Neural cell (in vitro differentiated cells): ENCODE measurements at regions not wholly inside any gene's neighbourhood (a gene's known extent, or its start where the extent isn't known, plus 50 kb on each side); places are given as distances from the start of the nearest gene placed in this dataset.

Experiments used
- H2AFZ ChIP-seq: fragments of 200-600, 300-800 bp; sonication (generic), shearing (Covaris generic); 2 replicates; pipeline ENCODE4 v1.6.0; 2014; ENCODE audit warnings: low read depth, mild to moderate bottlenecking, antibody characterized with exemption, low read length, moderate library complexity
- H3F3A ChIP-seq: fragments of 200-600 bp; shearing (Covaris generic); 2 replicates; pipeline ENCODE4 v1.6.1; 2016; ENCODE audit warnings: mild to moderate bottlenecking, moderate library complexity, mixed read lengths, antibody characterized with exemption, low read length; ENCODE audit not compliant: insufficient read depth, poor library complexity, severe bottlenecking
- H3K27ac ChIP-seq: fragments of 200-600, 300-800 bp; sonication (generic), shearing (Covaris generic); 2 replicates; pipeline ENCODE4 v1.5.1; 2014; ENCODE audit warnings: mild to moderate bottlenecking, low read length, moderate library complexity
- H3K27me3 ChIP-seq: fragments of 300-800, 200-600 bp; sonication (generic), shearing (Covaris generic); 2 replicates; pipeline ENCODE4 v1.6.0; 2014; ENCODE audit warnings: mild to moderate bottlenecking, low read depth, low read length, moderate library complexity; ENCODE audit not compliant: insufficient read depth
- H3K36me3 ChIP-seq: fragments of 300-800, 200-600 bp; sonication (generic), shearing (Covaris generic); 2 replicates; pipeline ENCODE4 v1.5.1; 2014; ENCODE audit warnings: mild to moderate bottlenecking, antibody characterized with exemption, low read length, moderate library complexity; ENCODE audit not compliant: insufficient read depth
- H3K4me2 ChIP-seq: fragments of 300-800, 200-600 bp; sonication (generic), shearing (Covaris generic); 2 replicates; pipeline ENCODE4 v1.6.0; 2014; ENCODE audit warnings: mild to moderate bottlenecking, low read length
- H3K4me3 ChIP-seq: fragments of 300-800, 200-600 bp; sonication (generic), shearing (Covaris generic); 2 replicates; pipeline ENCODE4 v1.5.1; 2014; ENCODE audit warnings: mild to moderate bottlenecking, low read length, moderate library complexity
- H3K79me2 ChIP-seq: fragments of 200-600 bp; shearing (Covaris generic); replicated peaks from 2 replicates; pipeline ENCODE4 v1.6.0; 2014; ENCODE audit warnings: mild to moderate bottlenecking, low read length, moderate library complexity; ENCODE audit not compliant: insufficient read depth
- H3K9ac ChIP-seq: fragments of 300-800, 200-600 bp; sonication (generic), shearing (Covaris generic); 2 replicates; pipeline ENCODE4 v1.6.1; 2016; ENCODE audit warnings: mild to moderate bottlenecking, low read length, mixed read lengths
- H3K9me2 ChIP-seq: fragments of 200-600 bp; shearing (Covaris generic); 2 replicates; pipeline ENCODE4 v1.6.1; 2016; ENCODE audit warnings: mild to moderate bottlenecking, low read length, mixed read lengths; ENCODE audit not compliant: insufficient read depth
- H3K9me3 ChIP-seq: fragments of 200-600, 300-800 bp; sonication (generic), shearing (Covaris generic); 2 replicates; pipeline ENCODE4 v1.6.1; 2016; ENCODE audit warnings: mild to moderate bottlenecking, mixed run types, low read length, moderate library complexity, mixed read lengths
- H4K20me1 ChIP-seq: fragments of 200-600 bp; shearing (Covaris generic); 2 replicates; pipeline ENCODE4 v1.6.1; 2016; ENCODE audit warnings: mild to moderate bottlenecking, mixed run types; ENCODE audit not compliant: insufficient read depth
- EP300 ChIP-seq: fragments of 450-650 bp; conservative IDR thresholded peaks from 2 replicates; pipeline ENCODE4 v1.6.1; 2014; ENCODE audit warnings: antibody characterized with exemption, mild to moderate bottlenecking, moderate library complexity; ENCODE audit not compliant: poor library complexity, severe bottlenecking
- EZH2 ChIP-seq: fragments of 200-600, 300-800 bp; shearing (Covaris generic), sonication (generic); IDR thresholded peaks from 2 replicates; pipeline ENCODE4 v1.6.1; 2014; ENCODE audit warnings: antibody characterized with exemption, low read length, borderline replicate concordance, mild to moderate bottlenecking; ENCODE audit not compliant: insufficient read depth, poor library complexity, severe bottlenecking
- MXI1 ChIP-seq: fragments of 450-650 bp; conservative IDR thresholded peaks from 2 replicates; pipeline ENCODE4 v1.6.1; 2014; ENCODE audit warnings: antibody characterized with exemption, mild to moderate bottlenecking; ENCODE audit not compliant: poor library complexity, severe bottlenecking
- POLR2AphosphoS5 ChIP-seq: IDR thresholded peaks from 2 replicates; pipeline ENCODE4 v1.6.1; 2012
- RAD21 ChIP-seq: fragments of 450-650 bp; conservative IDR thresholded peaks from 2 replicates; pipeline ENCODE4 v1.6.1; 2014; ENCODE audit warnings: antibody characterized with exemption, mild to moderate bottlenecking, moderate library complexity
- SMC3 ChIP-seq: fragments of 450-650 bp; conservative IDR thresholded peaks from 2 replicates; pipeline ENCODE4 v1.6.1; 2014; ENCODE audit warnings: antibody characterized with exemption, mild to moderate bottlenecking, moderate library complexity; ENCODE audit not compliant: poor library complexity
- TAF1 ChIP-seq: IDR thresholded peaks from 2 replicates; pipeline ENCODE4 v1.6.1; 2012; ENCODE audit warnings: low read depth
- TF ChIP-seq, protein P1 (sequence below): IDR thresholded peaks from 2 replicates; pipeline ENCODE4 v1.6.1; 2012; ENCODE audit warnings: borderline replicate concordance
- TF ChIP-seq, protein P2 (sequence below): fragments of 450-650 bp; IDR thresholded peaks from 2 replicates; pipeline ENCODE4 v1.5.1; 2014; ENCODE audit warnings: antibody characterized with exemption, mild to moderate bottlenecking, moderate library complexity; ENCODE audit not compliant: poor library complexity, severe bottlenecking

DNA sequence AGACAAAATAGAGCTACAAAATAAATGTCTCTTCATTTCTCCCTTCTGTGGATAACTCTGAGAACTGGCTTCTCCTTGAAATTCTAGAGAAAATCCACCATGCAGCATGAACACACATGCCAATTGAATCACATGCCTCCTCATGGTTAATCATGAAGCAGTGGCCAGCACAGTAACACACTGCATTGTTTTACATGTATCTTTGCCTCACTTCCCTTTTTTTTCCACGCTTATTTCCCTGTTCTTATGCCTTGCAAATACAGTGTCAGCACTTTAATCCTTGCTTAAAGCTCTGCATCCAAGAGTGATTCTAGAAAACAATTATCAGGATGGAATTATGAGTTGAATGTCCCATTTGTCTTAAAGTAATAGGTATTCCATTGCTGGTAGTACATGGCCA, 50.3 kb upstream of the ZBTB7C start:
- Histone ChIP-seq H4K20me1 (no peaks in the 10 kb centered on the region), H3K36me3 (no peaks in the 10 kb centered on the region), H3K9me2 (no peaks in the 10 kb centered on the region), H3K4me3 (no peak overlapping the region), H3K79me2 (no peaks in the 10 kb centered on the region), H2AFZ (no peak overlapping the region), H3K27ac (no peak overlapping the region), H3K27me3 (no peaks in the 10 kb centered on the region), H3K4me2 (no peak overlapping the region), H3K9me3 (no peaks in the 10 kb centered on the region), H3K9ac (no peak overlapping the region), H3F3A (no peaks in the 10 kb centered on the region)
- TF ChIP-seq EP300 (no peak), EZH2 (no peak), SMC3 (no peak), RAD21 (no peak), MXI1 (no peak), TAF1 (no peak), POLR2AphosphoS5 (no peak)
- TF ChIP-seq, protein P1, sequence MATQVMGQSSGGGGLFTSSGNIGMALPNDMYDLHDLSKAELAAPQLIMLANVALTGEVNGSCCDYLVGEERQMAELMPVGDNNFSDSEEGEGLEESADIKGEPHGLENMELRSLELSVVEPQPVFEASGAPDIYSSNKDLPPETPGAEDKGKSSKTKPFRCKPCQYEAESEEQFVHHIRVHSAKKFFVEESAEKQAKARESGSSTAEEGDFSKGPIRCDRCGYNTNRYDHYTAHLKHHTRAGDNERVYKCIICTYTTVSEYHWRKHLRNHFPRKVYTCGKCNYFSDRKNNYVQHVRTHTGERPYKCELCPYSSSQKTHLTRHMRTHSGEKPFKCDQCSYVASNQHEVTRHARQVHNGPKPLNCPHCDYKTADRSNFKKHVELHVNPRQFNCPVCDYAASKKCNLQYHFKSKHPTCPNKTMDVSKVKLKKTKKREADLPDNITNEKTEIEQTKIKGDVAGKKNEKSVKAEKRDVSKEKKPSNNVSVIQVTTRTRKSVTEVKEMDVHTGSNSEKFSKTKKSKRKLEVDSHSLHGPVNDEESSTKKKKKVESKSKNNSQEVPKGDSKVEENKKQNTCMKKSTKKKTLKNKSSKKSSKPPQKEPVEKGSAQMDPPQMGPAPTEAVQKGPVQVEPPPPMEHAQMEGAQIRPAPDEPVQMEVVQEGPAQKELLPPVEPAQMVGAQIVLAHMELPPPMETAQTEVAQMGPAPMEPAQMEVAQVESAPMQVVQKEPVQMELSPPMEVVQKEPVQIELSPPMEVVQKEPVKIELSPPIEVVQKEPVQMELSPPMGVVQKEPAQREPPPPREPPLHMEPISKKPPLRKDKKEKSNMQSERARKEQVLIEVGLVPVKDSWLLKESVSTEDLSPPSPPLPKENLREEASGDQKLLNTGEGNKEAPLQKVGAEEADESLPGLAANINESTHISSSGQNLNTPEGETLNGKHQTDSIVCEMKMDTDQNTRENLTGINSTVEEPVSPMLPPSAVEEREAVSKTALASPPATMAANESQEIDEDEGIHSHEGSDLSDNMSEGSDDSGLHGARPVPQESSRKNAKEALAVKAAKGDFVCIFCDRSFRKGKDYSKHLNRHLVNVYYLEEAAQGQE: no peak
- TF ChIP-seq, protein P2, sequence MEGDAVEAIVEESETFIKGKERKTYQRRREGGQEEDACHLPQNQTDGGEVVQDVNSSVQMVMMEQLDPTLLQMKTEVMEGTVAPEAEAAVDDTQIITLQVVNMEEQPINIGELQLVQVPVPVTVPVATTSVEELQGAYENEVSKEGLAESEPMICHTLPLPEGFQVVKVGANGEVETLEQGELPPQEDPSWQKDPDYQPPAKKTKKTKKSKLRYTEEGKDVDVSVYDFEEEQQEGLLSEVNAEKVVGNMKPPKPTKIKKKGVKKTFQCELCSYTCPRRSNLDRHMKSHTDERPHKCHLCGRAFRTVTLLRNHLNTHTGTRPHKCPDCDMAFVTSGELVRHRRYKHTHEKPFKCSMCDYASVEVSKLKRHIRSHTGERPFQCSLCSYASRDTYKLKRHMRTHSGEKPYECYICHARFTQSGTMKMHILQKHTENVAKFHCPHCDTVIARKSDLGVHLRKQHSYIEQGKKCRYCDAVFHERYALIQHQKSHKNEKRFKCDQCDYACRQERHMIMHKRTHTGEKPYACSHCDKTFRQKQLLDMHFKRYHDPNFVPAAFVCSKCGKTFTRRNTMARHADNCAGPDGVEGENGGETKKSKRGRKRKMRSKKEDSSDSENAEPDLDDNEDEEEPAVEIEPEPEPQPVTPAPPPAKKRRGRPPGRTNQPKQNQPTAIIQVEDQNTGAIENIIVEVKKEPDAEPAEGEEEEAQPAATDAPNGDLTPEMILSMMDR: no peak

DNA sequence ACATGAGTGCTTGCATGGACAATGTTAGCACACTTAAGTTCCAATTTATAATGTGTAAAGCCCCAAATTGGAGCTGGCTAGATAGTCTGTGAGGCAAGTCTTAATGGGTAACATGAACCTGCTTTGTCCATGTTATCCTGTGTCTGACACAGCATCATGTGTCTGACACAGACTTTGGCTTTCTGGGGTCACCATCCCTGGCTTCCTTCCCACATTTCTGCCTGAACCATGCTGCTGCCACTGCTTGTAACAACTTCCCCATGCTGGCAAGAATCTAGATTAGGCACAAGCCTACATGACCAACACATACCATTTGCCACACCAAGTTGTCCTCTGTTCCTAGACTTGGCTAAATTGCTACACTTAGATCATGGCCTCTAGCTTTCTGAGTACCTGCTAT, 49.8 kb upstream of the ZBTB7C start:
- no peaks in the 10 kb centered on the region for H3K9me2 ChIP-seq
- no peaks in the 10 kb centered on the region for H3K79me2 ChIP-seq
- TF ChIP-seq TAF1: no peak
- no peak for TF ChIP-seq POLR2AphosphoS5
- TF ChIP-seq, protein P2: no peak
- TF ChIP-seq, protein P1: no peak
- no peak for TF ChIP-seq MXI1
- TF ChIP-seq EP300: no peak
- TF ChIP-seq SMC3: no peak
- TF ChIP-seq EZH2: no peak
- no peak overlapping the region for H3K4me3 ChIP-seq
- H2AFZ ChIP-seq: no peak overlapping the region
- no peak overlapping the region for H3K4me2 ChIP-seq
- no peaks in the 10 kb centered on the region for H3K27me3 ChIP-seq
- H3K9ac ChIP-seq: no peak overlapping the region
- H4K20me1 ChIP-seq: no peaks in the 10 kb centered on the region
- no peaks in the 10 kb centered on the region for H3K9me3 ChIP-seq
- no peaks in the 10 kb centered on the region for H3K36me3 ChIP-seq
- no peak overlapping the region for H3K27ac ChIP-seq
- no peaks in the 10 kb centered on the region for H3F3A ChIP-seq
